HG02884 (cell line): ENCODE measurements at regions not wholly inside any gene's neighbourhood (a gene's known extent, or its start where the extent isn't known, plus 50 kb on each side); places are given as distances from the start of the nearest gene placed in this dataset.
"Not testable (repeated sequence)": the region's sequence is repeated elsewhere in the genome, so short reads cannot be mapped to it uniquely, and the experiment has no call there.

Experiments
- ATAC-seq: cut with Tn5 transposase; IDR thresholded peaks from one replicate; pipeline ENCODE4 v1.9.1; 2021; ENCODE audit warnings: mild to moderate bottlenecking, moderate library complexity; ENCODE audit not compliant: unreplicated experiment

GRCh38 chr6:51049983-51050877 is 231.6 kb downstream of the TFAP2B start:
- no peak for ATAC-seq

DNA sequence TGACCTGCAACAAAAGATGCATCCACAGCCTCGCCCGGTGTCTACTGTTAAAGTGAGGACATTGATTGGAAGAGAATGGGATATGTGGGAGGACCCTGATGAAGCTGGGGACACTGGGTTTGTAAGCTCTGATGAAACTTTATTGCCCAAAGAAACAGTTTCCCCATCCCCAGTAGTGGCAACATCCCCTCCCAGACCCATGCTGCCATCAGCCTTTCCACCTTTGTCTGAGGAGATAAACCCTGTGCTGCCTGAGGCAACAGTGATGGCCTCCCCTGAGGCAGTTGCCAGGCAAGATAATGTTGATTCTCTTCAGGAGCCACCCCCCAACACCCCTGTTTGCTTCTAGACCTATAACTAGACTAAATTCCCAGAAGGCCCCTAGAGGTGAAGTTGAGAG is 234.0 kb downstream of the TFAP2B start:
- not testable (repeated sequence) for ATAC-seq

DNA sequence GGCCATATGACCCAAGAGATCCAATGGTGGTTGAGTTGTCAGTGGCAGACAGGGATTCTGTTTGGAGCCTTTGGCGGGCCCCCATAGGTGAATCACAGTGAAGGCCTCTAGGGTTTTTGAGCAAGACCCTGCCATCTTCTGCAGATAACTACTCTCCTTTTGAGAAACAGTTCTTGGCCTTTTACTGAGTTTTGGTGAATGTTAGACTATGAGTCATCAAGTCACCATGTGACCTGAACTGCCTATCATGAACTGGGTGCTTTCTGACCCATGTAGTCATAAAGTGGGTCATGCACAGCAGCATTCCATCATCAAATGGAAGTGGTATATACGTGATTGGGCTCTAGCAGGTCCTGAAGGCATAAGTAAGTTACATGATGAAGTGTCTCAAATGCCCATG is 236.6 kb downstream of the TFAP2B start:
- ATAC-seq: not testable (repeated sequence)

GRCh38 chr6:51057296-51057695 is 238.6 kb downstream of the TFAP2B start:
- no peak for ATAC-seq

DNA sequence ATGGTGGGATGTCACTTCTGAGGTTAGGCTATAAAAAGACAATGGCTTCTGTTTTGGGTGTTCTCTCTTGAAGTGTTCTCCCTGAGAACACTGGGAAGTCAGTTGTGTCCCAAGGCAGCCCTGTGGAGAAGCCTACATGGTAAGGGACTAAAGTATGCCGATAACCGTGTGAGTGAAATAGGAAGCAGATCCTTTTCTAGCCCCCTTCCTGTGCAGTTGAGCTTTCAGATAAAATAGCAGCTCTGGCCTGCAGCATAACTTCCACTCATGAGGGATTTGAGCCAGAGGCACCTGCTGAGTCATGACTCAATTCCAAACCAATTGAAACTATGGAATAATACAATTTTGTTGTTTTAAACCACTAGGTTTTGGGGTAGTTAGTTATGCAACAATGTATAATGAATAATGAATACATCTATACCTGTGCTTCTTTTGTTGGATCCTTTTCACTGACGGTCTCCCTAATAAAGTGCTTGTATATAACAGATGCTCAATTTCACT is 241.6 kb downstream of the TFAP2B start:
- ATAC-seq: no peak

DNA sequence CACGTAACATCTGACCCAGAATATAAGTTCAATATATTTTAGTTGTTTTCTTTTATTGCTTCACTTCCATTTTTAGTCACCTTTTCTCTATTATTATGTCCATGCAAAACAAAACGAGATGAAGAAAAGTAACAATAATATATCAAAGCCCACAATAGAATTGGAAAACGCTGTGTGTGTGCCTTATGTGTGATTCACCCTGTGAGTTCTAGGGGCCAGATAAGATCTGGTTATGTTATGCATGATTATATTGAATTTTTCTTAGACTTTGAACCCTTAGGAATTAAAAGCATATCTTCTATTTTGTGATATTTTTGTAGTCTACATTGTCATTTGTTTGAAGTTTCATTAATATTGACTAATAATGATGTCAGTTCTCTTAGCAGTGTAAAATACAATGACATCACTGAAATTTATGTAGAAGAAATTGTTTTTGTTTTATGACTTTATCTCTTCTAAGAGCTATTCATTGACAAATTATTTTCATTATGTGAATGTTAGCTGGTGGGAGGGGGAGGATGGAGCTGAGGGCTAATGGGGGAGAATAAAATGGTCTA is 243.6 kb downstream of the TFAP2B start:
- no peak for ATAC-seq

DNA sequence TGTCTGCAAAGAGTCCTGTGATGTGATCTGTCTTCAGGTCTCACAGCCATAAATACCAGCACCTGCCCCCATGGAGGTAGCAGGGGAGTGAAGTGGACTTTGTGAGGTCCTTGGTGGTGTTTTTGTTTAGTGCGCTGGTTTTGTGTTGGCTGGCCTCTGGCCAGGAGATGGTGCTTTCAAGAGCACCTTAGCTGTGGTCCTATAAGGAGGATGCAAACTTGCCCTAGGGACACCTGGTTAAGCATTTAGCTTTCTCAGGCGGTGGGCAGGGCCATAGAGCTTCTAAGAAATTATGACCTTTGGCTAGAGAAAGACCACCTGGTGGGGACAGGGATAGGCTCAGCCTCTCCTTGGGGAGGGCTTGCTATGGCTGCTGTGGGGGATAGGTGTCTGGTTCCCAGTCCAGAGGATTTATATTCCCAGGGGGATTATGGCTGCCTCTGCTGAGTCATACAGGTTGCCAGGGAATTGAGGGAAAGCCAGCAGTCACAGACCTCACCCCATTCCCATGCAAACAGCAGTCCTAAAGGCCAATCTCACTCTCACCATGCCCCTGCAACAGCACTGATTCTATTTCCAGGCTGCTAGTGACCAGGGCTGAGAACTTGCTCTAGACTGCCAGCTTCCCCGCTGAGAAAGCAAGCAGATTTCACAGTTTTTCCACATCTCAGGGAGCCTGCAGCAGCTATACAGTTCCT is 259.3 kb downstream of the TFAP2B start:
- ATAC-seq: no peak

DNA sequence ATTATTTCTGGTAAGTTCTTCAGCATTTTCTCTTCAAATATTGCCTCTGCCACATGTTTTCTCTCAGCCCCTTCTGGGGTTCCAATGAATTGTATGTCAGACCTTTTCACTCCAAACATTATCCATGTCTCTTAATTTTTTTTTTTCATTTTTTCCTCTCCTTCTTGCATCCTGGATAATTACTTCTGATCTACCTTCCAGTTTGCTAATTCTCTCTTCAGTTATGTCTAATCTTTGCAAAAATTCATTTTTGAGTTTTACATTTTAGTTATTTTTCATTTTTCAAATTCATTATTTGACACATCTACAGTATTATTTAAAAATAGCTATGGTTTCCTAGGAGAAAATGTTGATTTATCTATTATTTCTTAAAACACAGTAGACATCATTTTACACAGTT is 271.7 kb downstream of the TFAP2B start:
- ATAC-seq: no peak

- ATAC-seq: no peak
Observed at GRCh38 chr6:51093871-51094270, 275.2 kb downstream of the TFAP2B start.

- ATAC-seq: no peak
Observed at GRCh38 chr6:51094271-51094670, 275.6 kb downstream of the TFAP2B start.

- ATAC-seq: no peak
Observed at GRCh38 chr6:51098246-51098645, 279.6 kb downstream of the TFAP2B start.

DNA sequence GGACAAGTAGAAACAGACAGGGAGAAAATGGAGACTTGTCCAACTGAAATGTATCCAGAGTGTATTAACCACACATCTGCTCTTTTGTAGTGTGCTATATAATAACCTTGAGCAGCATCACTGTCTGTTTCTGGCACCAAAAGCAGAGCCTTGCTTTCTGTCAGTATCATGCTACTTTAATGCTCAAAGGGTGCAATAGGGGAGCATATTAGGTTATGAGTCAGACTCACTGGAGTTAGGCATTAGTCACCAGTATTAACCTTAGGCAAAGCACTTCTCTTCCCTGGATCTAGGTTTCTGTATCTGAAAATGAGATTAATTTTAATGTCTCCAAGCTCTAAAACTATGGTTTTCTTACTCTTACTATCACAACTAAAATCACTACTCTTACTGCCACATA is 280.1 kb downstream of the TFAP2B start:
- no peak for ATAC-seq

DNA sequence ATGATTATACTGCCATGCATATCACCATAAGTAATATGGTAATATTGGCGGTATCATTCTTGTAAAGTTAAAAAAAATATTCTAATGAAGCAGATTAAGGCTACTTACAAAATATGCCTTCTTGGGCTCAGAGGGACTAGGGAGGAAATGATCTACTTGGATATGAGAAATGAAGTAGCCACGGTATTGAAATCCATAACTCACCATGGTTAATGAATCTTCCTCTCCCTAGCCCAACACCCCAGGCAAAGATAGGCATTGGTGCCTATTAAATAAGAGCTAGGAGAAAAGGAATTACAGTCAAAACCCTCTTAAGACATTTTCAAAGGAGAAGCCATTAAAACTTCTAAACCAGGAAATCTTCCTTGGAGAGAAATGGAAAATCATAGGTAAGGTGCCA is 280.5 kb downstream of the TFAP2B start:
- no peak for ATAC-seq

GRCh38 chr6:51105357-51105756 is 286.7 kb downstream of the TFAP2B start:
- ATAC-seq: no peak

DNA sequence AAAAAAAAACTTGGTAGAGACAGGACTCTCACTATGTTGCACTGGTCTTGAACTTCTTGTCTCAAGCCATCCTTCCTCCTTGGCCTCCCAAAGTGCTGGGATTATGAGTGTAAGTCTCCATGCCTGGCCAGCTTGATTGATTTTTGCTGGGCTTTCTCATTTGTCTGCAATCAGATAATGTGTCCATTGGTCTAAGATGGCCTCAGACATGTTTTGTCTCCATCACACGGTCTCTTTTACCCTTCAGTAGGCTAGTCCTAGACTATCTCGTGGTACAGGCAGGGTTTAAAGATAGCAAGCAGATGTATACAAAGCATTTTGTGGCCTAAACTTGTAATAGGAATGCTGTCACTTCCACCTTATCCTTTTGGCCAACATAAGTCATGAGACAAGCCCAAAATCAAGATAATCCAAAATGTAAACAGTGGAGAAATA is 289.1 kb downstream of the TFAP2B start:
- no peak for ATAC-seq

- no peak for ATAC-seq
Observed at GRCh38 chr6:51108563-51109234, 290.0 kb downstream of the TFAP2B start.

- no peak for ATAC-seq
Observed at GRCh38 chr6:51112731-51113130, 294.1 kb downstream of the TFAP2B start.

GRCh38 chr6:51116723-51117122 is 298.1 kb downstream of the TFAP2B start:
- no peak for ATAC-seq

- ATAC-seq: no peak
Observed at GRCh38 chr6:51118792-51119191, 300.1 kb downstream of the TFAP2B start.

DNA sequence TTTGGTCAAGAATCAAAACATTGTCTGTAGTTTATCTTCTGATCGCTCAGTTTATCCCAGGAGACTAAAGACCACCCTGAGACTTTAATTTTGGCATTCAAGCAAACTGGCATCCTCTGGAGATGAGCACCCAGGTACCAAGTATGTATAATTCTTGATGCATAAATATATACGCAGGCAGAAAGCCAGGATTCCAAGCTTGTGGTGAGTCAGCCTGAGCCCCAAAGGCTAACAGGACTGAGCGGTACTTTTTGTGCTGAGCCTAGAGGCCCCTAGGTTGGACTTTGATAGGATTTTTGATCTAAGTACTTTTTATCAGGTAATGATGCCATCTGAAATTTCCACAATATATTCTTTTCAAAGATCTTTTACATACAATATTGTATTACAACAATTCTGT is 301.3 kb downstream of the TFAP2B start:
- ATAC-seq: no peak

- not testable (repeated sequence) for ATAC-seq
Observed at GRCh38 chr6:51121380-51121976, 302.8 kb downstream of the TFAP2B start.
